ENCODE measurements at regions not wholly inside any gene's neighbourhood (a gene's known extent, or its start where the extent isn't known, plus 50 kb on each side); places are given as distances from the start of the nearest gene placed in this dataset.
"Not testable (repeated sequence)": the region's sequence is repeated elsewhere in the genome, so short reads cannot be mapped to it uniquely, and the experiment has no call there.

DNA sequence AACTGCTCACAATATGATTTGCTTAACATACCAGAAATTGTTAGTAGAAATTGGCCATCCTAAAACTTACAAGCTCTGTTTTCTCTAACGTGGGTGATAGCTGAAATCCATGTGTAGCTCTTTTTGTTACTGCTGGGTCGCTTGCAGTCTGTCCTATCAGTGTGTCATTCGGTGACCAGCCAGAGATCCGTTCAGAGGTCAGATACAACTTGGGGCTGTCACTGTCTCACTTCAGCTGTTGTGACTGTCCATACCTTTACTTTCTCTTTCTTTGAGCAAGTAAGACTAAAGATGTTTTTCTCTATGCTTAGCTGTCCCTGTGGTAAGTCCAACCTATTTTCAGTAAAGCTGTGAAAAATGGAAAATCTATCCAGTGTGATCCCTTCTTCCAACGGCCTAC, 282.9 kb upstream of the KCNH7 start:
- no peak for DNase-seq

GRCh38 chr2:163119966-163120365, 281.4 kb upstream of the KCNH7 start:
- no peak for DNase-seq

GRCh38 chr2:163086940-163087339, 248.4 kb upstream of the KCNH7 start:
- DNase-seq, result no peak

GRCh38 chr2:163085366-163086024, 246.9 kb upstream of the KCNH7 start:
- not testable (repeated sequence) for DNase-seq

- DNase-seq, result no peak
These were observed 243.2 kb upstream of the KCNH7 start for GRCh38 chr2:163081754-163082153.

DNA sequence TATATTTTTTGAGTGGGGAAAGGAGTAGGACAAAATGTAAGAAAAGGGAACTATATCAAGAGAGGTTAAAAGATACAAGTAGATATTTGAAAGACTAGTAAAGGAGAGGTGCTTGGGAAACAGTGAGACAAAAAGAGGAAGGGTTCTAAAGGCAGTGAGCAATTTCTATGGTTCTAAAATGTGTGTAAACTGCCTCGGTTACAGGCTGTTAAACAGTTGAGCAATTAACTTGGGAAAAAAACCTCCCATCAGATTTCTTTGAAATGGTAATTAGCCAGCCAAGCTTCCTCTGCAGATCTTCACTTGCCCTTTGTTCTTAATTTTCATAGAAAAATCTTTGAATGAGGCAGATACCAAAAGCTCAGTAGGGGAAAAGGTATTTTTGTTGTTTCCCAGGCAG, 238.7 kb upstream of the KCNH7 start:
- DNase-seq, result no peak

DNA sequence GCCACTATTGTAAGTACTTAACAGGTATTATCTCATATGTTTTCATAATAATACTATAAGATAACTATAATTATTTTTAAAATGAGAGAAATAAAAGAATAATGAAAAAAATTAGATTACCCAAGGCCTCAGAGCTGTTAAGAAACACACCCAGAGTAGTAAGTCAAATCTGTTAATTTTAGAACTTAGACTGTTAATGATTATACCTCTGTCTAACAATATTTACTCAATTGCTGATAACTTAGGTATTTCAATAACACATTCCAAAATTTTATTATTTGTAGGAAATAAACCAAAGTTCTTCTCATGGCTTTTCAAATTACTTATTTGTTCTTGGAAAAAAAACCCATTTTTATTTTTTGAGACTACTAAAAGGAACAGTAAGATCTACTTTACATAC, 227.5 kb upstream of the KCNH7 start:
- DNase-seq, result no peak

GRCh38 chr2:163062524-163062923, 224.0 kb upstream of the KCNH7 start:
- no peak for DNase-seq

- no peak for DNase-seq
These were observed 208.0 kb upstream of the KCNH7 start for GRCh38 chr2:163046615-163047014.

DNA sequence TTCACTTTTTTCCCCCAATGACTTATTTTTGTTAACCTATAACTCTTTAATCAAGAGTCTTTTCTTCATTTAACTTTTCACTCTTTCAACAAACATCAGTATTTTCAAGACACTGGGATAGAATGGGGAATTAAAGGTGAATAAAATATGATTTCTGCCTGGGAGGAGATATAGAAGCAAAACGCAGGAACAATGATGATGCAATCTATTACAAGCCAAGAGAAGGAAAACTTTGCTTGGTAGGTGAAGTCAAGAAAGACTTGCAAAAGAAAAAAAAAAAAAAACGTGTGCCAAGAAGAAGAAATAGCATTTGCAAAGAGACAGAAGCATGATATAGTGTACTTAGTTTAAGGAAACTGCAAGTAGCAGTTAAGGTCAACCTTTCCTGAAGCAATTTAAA, 207.3 kb upstream of the KCNH7 start:
- DNase-seq, result no peak

GRCh38 chr2:163044114-163044513, 205.5 kb upstream of the KCNH7 start:
- no peak for DNase-seq

DNA sequence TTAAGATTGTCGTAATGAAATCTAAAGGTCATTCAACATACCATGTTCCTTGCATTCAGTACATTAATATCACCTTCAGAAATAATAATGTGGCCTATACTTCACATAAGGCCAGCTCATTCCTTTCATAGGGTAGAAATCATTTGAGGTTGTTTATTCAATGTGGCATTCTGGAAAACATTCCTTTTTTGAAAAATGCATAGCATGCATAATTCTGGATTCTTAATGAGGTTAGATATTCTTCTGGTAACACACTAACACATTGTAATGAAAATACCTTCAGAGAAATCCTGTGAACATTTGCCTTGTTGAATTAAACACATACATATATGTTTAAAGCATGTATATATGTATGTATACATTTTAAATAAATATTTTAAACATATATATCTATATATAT, 204.6 kb upstream of the KCNH7 start:
- DNase-seq, result no peak

GRCh38 chr2:163039266-163039665, 200.7 kb upstream of the KCNH7 start:
- no peak for DNase-seq

GRCh38 chr2:163028807-163029206, 190.2 kb upstream of the KCNH7 start:
- DNase-seq, result no peak

GRCh38 chr2:163026136-163026775, 187.7 kb upstream of the KCNH7 start:
- not testable (repeated sequence) for DNase-seq

DNA sequence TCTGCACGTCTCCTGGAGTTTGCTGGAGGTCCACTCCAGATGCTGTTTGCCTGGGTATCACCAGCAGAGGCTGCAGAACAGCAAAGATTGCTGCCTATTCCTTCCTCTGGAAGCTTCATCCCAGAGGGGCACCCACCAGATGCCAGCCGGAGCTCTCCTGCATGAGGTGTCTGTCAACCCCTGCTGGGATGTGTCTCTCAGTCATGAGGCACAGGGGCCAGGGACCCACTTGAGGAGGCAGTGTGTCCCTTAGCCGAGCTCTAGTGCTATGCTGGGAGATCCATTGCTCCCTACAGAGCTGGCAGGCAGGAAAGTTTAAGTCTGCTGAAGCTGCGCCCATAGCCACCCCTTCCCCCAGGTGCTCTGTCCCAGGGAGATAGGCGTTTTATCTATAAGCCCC, 178.3 kb upstream of the KCNH7 start:
- DNase-seq, result not testable (repeated sequence)

DNA sequence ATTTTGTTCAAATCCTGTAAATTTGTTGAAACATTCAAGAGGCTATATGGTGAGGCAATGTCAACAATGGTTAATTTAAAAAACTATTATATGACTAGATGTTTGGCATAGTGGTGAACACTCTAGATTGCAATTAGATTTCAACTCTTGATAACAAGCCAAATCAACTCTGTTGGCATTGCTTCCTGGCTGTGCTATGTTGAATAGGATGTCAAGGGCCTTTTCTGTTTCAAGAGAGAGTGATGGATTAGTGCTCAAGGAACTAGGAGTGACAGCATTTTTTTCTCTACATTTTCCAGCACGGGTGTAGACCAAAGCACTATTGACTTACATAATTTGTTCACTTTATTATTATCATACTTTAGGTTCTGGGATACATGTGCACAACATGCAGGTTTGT, 172.4 kb upstream of the KCNH7 start:
- no peak for DNase-seq

GRCh38 chr2:163008642-163009041, 170.1 kb upstream of the KCNH7 start:
- DNase-seq, result no peak

DNA sequence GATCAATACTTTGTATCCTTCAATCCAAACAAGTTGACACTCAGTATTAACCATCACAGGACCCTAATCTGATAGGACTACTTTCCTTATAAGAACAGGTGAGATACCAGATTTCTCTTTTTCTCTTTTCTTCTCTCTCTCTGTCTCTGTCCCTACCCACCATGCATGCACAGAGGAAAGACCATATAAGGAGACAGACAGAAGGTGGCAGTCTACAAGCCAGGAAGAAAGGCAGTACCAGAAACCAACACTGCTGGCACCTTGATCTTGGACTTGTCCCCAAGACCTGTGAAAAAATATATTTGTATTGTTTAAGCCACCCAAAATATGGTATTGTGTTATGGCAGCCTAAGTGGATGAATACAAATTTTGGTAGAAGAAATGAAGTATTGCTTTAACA, 156.2 kb upstream of the KCNH7 start:
- DNase-seq, result no peak

DNA sequence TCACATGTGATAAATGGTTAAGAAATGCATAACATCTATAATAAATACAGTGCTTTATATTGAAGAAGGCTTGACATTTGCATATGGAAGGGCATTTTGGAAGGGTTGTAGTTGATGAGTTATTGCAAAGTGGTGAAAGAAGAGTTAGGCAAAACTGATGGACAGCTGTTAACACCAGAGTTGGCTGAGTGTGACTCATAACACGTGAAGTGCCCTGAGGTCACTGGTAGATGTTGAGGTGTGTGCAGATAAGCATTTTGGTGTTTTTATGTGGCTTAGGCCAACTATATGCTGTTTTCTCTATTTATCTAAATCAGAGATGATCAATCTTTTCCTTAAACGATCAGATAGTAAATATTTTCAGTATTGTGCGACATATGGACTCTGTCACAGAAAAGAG, 154.3 kb upstream of the KCNH7 start:
- no peak for DNase-seq

- no peak for DNase-seq
These were observed 150.9 kb upstream of the KCNH7 start for GRCh38 chr2:162989507-162989906.

- DNase-seq, result no peak
These were observed 136.2 kb upstream of the KCNH7 start for GRCh38 chr2:162974771-162975170.

DNA sequence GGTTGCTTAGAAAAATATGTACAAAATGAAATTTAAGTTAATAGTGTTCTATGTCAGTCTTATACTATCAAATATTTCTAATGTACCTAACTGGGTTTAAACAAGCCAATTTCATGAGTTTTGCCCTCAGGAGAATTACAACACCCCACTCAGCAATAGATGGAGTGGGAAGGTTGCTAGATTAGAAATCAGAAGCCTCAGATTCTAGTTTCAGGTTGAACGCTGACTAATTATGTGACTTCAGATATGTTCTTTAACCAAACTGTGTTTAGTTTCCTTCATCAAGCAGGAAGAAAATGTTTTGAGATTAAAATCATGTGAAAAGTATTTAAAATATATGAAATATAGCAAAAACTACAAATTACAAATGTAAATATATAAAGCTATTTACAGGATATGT, 133.8 kb upstream of the KCNH7 start:
- DNase-seq, result no peak

GRCh38 chr2:162968306-162968705, 129.7 kb upstream of the KCNH7 start:
- DNase-seq, result no peak

Data from anterior cingulate cortex (tissue), 58 donors.